ENCODE measurements at regions not wholly inside any gene's neighbourhood (a gene's known extent, or its start where the extent isn't known, plus 50 kb on each side); places are given as distances from the start of the nearest gene placed in this dataset.

- H3K4me3 ChIP-seq = no peak overlapping the region
- in situ Hi-C loops (cut with MboI) (no loop called here), intact Hi-C loops (cut with micrococcal nuclease; ENCODE audit: unreplicated experiment) (no loop called here)
- H2AFZ ChIP-seq (ENCODE audit: control insufficient read depth, low read depth, low read length) = no peak overlapping the region
- WGBS (ENCODE audit: insufficient coverage, insufficient replicate concordance, low lambda C conversion rate, missing lambda C conversion rate) = 48% methylated on average over 2 of the region's 2 CpGs
- H3K79me2 ChIP-seq (ENCODE audit: control insufficient read depth, insufficient read depth, low read length) = no peaks in the 10 kb centered on the region
- ChIA-PET SMC1A (ENCODE audit: uncharacterized antibody, unreplicated experiment) (no interaction called here), POLR2A (no interaction called here), RAD21 (ENCODE audit: unreplicated experiment) (no interaction called here), CTCF (no interaction called here)
- DNase-seq (ENCODE audit: low read depth, low spot score) = no peak
- ATAC-seq = no peak
- no peak overlapping the region for H3K9ac ChIP-seq (ENCODE audit: control insufficient read depth, insufficient read depth, low read length)
- FAIRE-seq = no peak
- BruUV-seq (replicated peaks) = no TSS peak
- H3K27me3 ChIP-seq (replicated peaks in 1 of 2; ENCODE audit: control insufficient read depth in 2 of 2, insufficient read depth in 2 of 2, low read length in 1 of 2) = no peaks in the 10 kb centered on the region
- H3K4me2 ChIP-seq (ENCODE audit: control insufficient read depth, insufficient read depth) = no peak overlapping the region
- no peaks in the 10 kb centered on the region for H3K36me3 ChIP-seq (ENCODE audit: control insufficient read depth in 2 of 2, insufficient read depth in 2 of 2, low read length in 1 of 2)
- H3K9me3 ChIP-seq (replicated peaks; ENCODE audit: control insufficient read depth, insufficient read depth, low read length) = no peaks in the 10 kb centered on the region
- H3K4me1 ChIP-seq (ENCODE audit: control insufficient read depth, insufficient read depth, low read length) = no peaks in the 10 kb centered on the region
- no peak overlapping the region for H3K27ac ChIP-seq (ENCODE audit: control insufficient read depth, insufficient read depth)
- H4K20me1 ChIP-seq (ENCODE audit: control insufficient read depth, insufficient read depth) = no peaks in the 10 kb centered on the region
- TF ChIP-seq MXI1 (IDR thresholded peaks at IDR 0.05; ENCODE audit: low read depth, low read length) = no peak
- no peak for TF ChIP-seq CHD4 (IDR thresholded peaks at IDR 0.05)
- TF ChIP-seq RBBP5 (conservative IDR thresholded peaks at IDR 0.05) = no peak
- no peak for TF ChIP-seq RCOR1 (conservative IDR thresholded peaks at IDR 0.05; ENCODE audit: low read depth, low read length)
- TF ChIP-seq WRNIP1 (IDR thresholded peaks at IDR 0.05; ENCODE audit: borderline replicate concordance, low read depth, low read length) = no peak
- TF ChIP-seq BACH1 (IDR thresholded peaks at IDR 0.05; ENCODE audit: borderline replicate concordance) = no peak
- no peak for TF ChIP-seq NRF1 (conservative IDR thresholded peaks at IDR 0.05; ENCODE audit: low read depth, low read length)
- TF ChIP-seq CBX5 (IDR thresholded peaks at IDR 0.05; ENCODE audit: low read depth) = no peak
- TF ChIP-seq MYC (IDR thresholded peaks at IDR 0.05; ENCODE audit: insufficient read depth, insufficient read length, insufficient replicate concordance, low read length, severe bottlenecking) = no peak
- TF ChIP-seq, protein P1, sequence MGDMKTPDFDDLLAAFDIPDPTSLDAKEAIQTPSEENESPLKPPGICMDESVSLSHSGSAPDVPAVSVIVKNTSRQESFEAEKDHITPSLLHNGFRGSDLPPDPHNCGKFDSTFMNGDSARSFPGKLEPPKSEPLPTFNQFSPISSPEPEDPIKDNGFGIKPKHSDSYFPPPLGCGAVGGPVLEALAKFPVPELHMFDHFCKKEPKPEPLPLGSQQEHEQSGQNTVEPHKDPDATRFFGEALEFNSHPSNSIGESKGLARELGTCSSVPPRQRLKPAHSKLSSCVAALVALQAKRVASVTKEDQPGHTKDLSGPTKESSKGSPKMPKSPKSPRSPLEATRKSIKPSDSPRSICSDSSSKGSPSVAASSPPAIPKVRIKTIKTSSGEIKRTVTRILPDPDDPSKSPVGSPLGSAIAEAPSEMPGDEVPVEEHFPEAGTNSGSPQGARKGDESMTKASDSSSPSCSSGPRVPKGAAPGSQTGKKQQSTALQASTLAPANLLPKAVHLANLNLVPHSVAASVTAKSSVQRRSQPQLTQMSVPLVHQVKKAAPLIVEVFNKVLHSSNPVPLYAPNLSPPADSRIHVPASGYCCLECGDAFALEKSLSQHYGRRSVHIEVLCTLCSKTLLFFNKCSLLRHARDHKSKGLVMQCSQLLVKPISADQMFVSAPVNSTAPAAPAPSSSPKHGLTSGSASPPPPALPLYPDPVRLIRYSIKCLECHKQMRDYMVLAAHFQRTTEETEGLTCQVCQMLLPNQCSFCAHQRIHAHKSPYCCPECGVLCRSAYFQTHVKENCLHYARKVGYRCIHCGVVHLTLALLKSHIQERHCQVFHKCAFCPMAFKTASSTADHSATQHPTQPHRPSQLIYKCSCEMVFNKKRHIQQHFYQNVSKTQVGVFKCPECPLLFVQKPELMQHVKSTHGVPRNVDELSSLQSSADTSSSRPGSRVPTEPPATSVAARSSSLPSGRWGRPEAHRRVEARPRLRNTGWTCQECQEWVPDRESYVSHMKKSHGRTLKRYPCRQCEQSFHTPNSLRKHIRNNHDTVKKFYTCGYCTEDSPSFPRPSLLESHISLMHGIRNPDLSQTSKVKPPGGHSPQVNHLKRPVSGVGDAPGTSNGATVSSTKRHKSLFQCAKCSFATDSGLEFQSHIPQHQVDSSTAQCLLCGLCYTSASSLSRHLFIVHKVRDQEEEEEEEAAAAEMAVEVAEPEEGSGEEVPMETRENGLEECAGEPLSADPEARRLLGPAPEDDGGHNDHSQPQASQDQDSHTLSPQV (IDR thresholded peaks at IDR 0.05) = no peak
- TF ChIP-seq CREM (IDR thresholded peaks at IDR 0.05; ENCODE audit: low read depth) = no peak
- no peak for TF ChIP-seq IKZF1 (conservative IDR thresholded peaks at IDR 0.05)
- TF ChIP-seq ELK1 (IDR thresholded peaks at IDR 0.05; ENCODE audit: low read depth, low read length) = no peak
- TF ChIP-seq, protein P2, sequence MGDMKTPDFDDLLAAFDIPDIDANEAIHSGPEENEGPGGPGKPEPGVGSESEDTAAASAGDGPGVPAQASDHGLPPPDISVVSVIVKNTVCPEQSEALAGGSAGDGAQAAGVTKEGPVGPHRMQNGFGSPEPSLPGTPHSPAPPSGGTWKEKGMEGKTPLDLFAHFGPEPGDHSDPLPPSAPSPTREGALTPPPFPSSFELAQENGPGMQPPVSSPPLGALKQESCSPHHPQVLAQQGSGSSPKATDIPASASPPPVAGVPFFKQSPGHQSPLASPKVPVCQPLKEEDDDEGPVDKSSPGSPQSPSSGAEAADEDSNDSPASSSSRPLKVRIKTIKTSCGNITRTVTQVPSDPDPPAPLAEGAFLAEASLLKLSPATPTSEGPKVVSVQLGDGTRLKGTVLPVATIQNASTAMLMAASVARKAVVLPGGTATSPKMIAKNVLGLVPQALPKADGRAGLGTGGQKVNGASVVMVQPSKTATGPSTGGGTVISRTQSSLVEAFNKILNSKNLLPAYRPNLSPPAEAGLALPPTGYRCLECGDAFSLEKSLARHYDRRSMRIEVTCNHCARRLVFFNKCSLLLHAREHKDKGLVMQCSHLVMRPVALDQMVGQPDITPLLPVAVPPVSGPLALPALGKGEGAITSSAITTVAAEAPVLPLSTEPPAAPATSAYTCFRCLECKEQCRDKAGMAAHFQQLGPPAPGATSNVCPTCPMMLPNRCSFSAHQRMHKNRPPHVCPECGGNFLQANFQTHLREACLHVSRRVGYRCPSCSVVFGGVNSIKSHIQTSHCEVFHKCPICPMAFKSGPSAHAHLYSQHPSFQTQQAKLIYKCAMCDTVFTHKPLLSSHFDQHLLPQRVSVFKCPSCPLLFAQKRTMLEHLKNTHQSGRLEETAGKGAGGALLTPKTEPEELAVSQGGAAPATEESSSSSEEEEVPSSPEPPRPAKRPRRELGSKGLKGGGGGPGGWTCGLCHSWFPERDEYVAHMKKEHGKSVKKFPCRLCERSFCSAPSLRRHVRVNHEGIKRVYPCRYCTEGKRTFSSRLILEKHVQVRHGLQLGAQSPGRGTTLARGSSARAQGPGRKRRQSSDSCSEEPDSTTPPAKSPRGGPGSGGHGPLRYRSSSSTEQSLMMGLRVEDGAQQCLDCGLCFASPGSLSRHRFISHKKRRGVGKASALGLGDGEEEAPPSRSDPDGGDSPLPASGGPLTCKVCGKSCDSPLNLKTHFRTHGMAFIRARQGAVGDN (IDR thresholded peaks at IDR 0.05) = no peak
- TF ChIP-seq, protein P3, sequence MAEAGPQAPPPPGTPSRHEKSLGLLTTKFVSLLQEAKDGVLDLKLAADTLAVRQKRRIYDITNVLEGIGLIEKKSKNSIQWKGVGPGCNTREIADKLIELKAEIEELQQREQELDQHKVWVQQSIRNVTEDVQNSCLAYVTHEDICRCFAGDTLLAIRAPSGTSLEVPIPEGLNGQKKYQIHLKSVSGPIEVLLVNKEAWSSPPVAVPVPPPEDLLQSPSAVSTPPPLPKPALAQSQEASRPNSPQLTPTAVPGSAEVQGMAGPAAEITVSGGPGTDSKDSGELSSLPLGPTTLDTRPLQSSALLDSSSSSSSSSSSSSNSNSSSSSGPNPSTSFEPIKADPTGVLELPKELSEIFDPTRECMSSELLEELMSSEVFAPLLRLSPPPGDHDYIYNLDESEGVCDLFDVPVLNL (IDR thresholded peaks at IDR 0.05; ENCODE audit: low read depth, low read length) = no peak
- no peak for TF ChIP-seq TARDBP (IDR thresholded peaks at IDR 0.05; ENCODE audit: borderline replicate concordance)
- TF ChIP-seq STAT3 (IDR thresholded peaks at IDR 0.05; ENCODE audit: low read depth, low read length) = no peak
Measured at GRCh38 chr3:21238661-21239060, 512.3 kb downstream of the ZNF385D start.
